NCI-H748 (cell line): ENCODE measurements at regions not wholly inside any gene's neighbourhood (a gene's known extent, or its start where the extent isn't known, plus 50 kb on each side); places are given as distances from the start of the nearest gene placed in this dataset.

Experiments used
- DNase-seq: peaks from one replicate; lab custom pipeline; 2025; ENCODE audit not compliant: unreplicated experiment; lab: John Stamatoyannopoulos, UW

- DNase-seq, result no peak
Measured at GRCh38 chr12:59250766-59251165, 330.5 kb upstream of the LRIG3 start.

GRCh38 chr12:59240048-59240447, 319.7 kb upstream of the LRIG3 start:
- DNase-seq, result no peak

GRCh38 chr12:59234391-59234790, 314.1 kb upstream of the LRIG3 start:
- no peak for DNase-seq

- DNase-seq, result no peak
Measured at GRCh38 chr12:59230334-59230733, 310.0 kb upstream of the LRIG3 start.

- DNase-seq, result no peak
Measured at GRCh38 chr12:59219148-59219547, 298.8 kb upstream of the LRIG3 start.

GRCh38 chr12:59196989-59197388, 276.7 kb upstream of the LRIG3 start:
- no peak for DNase-seq

GRCh38 chr12:59194794-59195193, 274.5 kb upstream of the LRIG3 start:
- no peak for DNase-seq

GRCh38 chr12:59193476-59194050, 273.3 kb upstream of the LRIG3 start:
- DNase-seq, result no peak

GRCh38 chr12:59191372-59191771, 271.1 kb upstream of the LRIG3 start:
- no peak for DNase-seq

GRCh38 chr12:59186451-59186850, 266.1 kb upstream of the LRIG3 start:
- peak; percentile 60 for DNase-seq

GRCh38 chr12:59185295-59185694, 265.0 kb upstream of the LRIG3 start:
- DNase-seq, result no peak

GRCh38 chr12:59182658-59183455, 262.6 kb upstream of the LRIG3 start:
- DNase-seq, result no peak

GRCh38 chr12:59182191-59182590, 261.9 kb upstream of the LRIG3 start:
- no peak for DNase-seq

GRCh38 chr12:59181196-59181777, 261.0 kb upstream of the LRIG3 start:
- DNase-seq, result no peak

GRCh38 chr12:59179231-59179630, 258.9 kb upstream of the LRIG3 start:
- DNase-seq, result no peak

- peak; percentile 11 for DNase-seq
Measured at GRCh38 chr12:59173695-59174094, 253.4 kb upstream of the LRIG3 start.

- DNase-seq, result no peak
Measured at GRCh38 chr12:59168647-59169046, 248.3 kb upstream of the LRIG3 start.

GRCh38 chr12:59166457-59166856, 246.2 kb upstream of the LRIG3 start:
- DNase-seq, result no peak

GRCh38 chr12:59164991-59165718, 244.9 kb upstream of the LRIG3 start:
- peak; percentile 71 for DNase-seq

- DNase-seq, result no peak
Measured at GRCh38 chr12:59164226-59164625, 243.9 kb upstream of the LRIG3 start.

GRCh38 chr12:59158681-59159080, 238.4 kb upstream of the LRIG3 start:
- no peak for DNase-seq

- no peak for DNase-seq
Measured at GRCh38 chr12:59158066-59158465, 237.8 kb upstream of the LRIG3 start.
